ENCODE measurements at regions not wholly inside any gene's neighbourhood (a gene's known extent, or its start where the extent isn't known, plus 50 kb on each side); places are given as distances from the start of the nearest gene placed in this dataset.
A peak's percentile ranks its signal among the peaks of the same experiment; 100 is the strongest.

GRCh38 chr6:41428336-41428995, 93.1 kb downstream of the NCR2 start:
- no peak for TF ChIP-seq CTCF (conservative IDR thresholded peaks at IDR 0.05; ENCODE audit: low read depth, low read length)
- no peak for DNase-seq (ENCODE audit: low read depth)
- H3K4me3 ChIP-seq (ENCODE audit: low read length) = peak overlapping the region; percentile 20

GRCh38 chr6:41428996-41429421, 93.6 kb downstream of the NCR2 start:
- no peak for DNase-seq (ENCODE audit: low read depth)
- no peak for TF ChIP-seq CTCF (conservative IDR thresholded peaks at IDR 0.05; ENCODE audit: low read depth, low read length)
- no peak overlapping the region for H3K4me3 ChIP-seq (ENCODE audit: low read length)

GRCh38 chr6:41429506-41430504, 94.4 kb downstream of the NCR2 start:
- H3K4me3 ChIP-seq (ENCODE audit: low read length) = no peak overlapping the region
- no peak for DNase-seq (ENCODE audit: low read depth)
- TF ChIP-seq CTCF (conservative IDR thresholded peaks at IDR 0.05; ENCODE audit: low read depth, low read length) = no peak

- no peak for TF ChIP-seq CTCF (conservative IDR thresholded peaks at IDR 0.05; ENCODE audit: low read depth, low read length)
- no peak overlapping the region for H3K4me3 ChIP-seq (ENCODE audit: low read length)
- DNase-seq (ENCODE audit: low read depth) = no peak
These were observed 95.5 kb downstream of the NCR2 start for GRCh38 chr6:41430875-41431274.

- DNase-seq (ENCODE audit: low read depth) = no peak
- no peak for TF ChIP-seq CTCF (conservative IDR thresholded peaks at IDR 0.05; ENCODE audit: low read depth, low read length)
- H3K4me3 ChIP-seq (ENCODE audit: low read length) = no peak overlapping the region
These were observed 96.9 kb downstream of the NCR2 start for GRCh38 chr6:41432280-41432679.

- no peak for TF ChIP-seq CTCF (conservative IDR thresholded peaks at IDR 0.05; ENCODE audit: low read depth, low read length)
- no peak overlapping the region for H3K4me3 ChIP-seq (ENCODE audit: low read length)
- DNase-seq (ENCODE audit: low read depth) = no peak
These were observed 99.5 kb downstream of the NCR2 start for GRCh38 chr6:41434803-41435481.
